B cell (primary cell): ENCODE measurements at regions not wholly inside any gene's neighbourhood (a gene's known extent, or its start where the extent isn't known, plus 50 kb on each side); places are given as distances from the start of the nearest gene placed in this dataset.

ENCODE experiments used
- EZH2 ChIP-seq: IDR thresholded peaks from 2 replicates; pipeline ENCODE4 v1.6.1; 2012; ENCODE audit warnings: borderline replicate concordance, low read depth, mild to moderate bottlenecking, moderate library complexity, low read length; ENCODE audit not compliant: insufficient read depth, poor library complexity, severe bottlenecking
- TF ChIP-seq, protein P1 (sequence below): fragments of 200-600 bp; IDR thresholded peaks from one replicate; pipeline ENCODE4 v1.8.0; 2022; ENCODE audit warnings: antibody characterized with exemption, mild to moderate bottlenecking

- TF ChIP-seq, protein P1, sequence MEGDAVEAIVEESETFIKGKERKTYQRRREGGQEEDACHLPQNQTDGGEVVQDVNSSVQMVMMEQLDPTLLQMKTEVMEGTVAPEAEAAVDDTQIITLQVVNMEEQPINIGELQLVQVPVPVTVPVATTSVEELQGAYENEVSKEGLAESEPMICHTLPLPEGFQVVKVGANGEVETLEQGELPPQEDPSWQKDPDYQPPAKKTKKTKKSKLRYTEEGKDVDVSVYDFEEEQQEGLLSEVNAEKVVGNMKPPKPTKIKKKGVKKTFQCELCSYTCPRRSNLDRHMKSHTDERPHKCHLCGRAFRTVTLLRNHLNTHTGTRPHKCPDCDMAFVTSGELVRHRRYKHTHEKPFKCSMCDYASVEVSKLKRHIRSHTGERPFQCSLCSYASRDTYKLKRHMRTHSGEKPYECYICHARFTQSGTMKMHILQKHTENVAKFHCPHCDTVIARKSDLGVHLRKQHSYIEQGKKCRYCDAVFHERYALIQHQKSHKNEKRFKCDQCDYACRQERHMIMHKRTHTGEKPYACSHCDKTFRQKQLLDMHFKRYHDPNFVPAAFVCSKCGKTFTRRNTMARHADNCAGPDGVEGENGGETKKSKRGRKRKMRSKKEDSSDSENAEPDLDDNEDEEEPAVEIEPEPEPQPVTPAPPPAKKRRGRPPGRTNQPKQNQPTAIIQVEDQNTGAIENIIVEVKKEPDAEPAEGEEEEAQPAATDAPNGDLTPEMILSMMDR: no peak
- TF ChIP-seq EZH2: no peak
These were observed 1275.0 kb upstream of the CDH9 start for GRCh38 chr5:28313321-28313951.
